Activated gamma-delta T cell treated with anti-CD3 and anti-CD28 coated beads, Interleukin-2, amount 50 U/mL, for 16 hours (primary cell): ENCODE measurements at regions not wholly inside any gene's neighbourhood (a gene's known extent, or its start where the extent isn't known, plus 50 kb on each side); places are given as distances from the start of the nearest gene placed in this dataset.

ENCODE experiments used
- DNase-seq: peaks from one replicate; pipeline ENCODE4 v3.0.0-alpha.2; 2020; ENCODE audit warnings: low read depth

DNA sequence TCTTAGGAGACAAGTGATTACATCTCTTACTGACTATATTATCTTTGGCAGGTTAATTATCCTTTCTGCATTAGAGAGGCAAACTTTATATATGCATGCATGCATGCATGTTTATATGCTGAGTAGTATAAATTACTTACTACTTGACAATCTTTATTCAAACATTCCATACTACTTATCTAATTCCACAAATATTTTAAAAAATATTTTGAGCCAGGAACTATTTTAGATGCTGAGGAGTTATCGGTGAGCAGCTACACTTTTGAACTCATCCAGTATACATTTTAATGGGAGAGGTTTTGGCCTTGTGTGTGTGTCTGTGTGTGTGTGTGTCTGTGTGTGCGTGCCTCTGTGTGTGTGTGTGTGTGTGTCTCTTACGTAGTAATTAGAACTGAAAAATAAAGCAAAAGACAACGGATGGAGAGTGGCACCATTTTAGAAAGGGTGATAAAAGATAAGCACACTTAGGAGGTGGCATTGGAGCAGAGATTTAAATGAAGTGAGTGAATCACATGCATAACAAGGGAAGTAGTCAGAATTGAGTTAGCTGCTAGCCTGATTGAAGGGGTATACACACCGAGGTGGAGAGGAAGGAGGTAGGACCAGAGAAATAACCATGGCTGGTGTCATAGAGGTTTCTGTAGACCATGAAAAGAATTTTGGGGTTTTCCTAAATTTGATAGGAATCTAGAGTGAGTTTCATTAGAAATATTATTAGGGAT lies 1488.4 kb downstream of the MRPL39 start:
- DNase-seq: no peak

DNA sequence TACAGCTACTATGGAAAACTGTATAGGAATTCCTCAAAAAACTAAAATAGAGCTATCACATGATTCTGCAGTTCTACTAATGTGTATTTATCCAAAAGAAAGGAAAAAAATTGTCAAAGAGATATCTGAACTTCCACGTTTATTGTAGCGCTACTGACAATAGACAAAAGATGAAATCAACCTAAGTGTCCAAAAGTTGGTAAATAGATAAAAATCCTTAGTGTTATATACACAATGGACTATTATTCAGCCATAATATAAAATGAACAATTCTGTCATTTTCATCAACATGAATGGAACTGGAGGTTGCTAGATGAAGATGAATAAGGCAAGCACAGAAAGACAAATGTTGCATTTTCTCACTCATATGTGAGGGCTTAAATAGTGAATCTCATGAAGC lies 1492.1 kb downstream of the MRPL39 start:
- DNase-seq: no peak

DNA sequence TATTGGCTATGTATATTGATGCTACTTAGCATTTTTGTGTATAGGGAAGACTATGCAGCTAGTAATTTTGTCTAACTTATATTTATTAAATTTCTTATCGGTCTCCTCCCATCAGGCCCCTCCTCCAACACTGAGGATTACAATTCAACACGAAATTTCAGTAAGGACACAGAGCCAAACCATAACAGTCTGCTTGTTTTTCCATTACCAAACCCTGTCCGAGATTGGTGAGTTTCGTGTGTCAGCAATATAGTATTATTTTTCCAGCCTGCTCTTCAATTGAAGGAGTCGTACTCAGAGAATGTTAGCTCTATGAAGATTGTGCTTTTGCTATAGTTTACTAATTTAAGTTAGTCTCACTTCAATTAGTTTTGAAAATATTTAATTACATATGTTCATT lies 1495.3 kb downstream of the MRPL39 start:
- no peak for DNase-seq

DNA sequence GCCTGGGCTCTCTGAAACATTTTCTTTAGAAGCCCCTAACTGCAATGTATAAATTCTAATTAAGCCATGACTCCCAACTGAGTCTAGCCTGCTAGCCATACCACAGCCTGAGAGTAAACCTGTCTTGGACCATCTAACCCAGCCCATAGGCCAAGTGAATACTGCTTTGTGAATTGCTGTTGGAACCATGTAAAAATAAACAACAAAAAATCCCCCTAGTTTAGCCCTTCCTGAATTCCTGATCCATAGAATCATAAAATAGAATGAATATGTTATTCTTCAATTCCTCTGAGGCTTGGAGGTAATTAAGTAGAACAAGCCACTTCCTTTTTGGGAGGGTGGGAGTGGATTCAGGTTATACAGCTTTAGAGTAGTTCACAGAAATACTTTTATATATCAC lies 1496.4 kb downstream of the MRPL39 start:
- no peak for DNase-seq

DNA sequence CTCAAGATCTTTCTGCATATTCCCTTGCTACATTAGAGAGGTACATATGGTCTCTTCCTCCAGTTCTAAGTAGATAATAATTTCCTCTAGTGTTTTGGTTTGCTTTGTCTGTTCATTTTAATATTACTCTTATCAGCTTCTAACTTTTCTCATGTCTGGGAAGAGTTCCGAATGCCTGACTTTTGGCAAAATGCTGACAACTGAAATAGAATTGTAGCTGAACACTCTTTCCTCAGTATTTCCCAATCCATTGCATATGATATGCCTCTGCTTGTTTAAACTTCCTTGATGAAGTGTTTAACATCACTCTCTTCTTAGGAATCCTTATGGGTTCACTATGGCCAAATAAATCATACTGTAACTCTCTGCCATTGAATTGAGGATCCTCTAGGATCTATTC lies 1510.1 kb downstream of the MRPL39 start:
- no peak for DNase-seq

DNA sequence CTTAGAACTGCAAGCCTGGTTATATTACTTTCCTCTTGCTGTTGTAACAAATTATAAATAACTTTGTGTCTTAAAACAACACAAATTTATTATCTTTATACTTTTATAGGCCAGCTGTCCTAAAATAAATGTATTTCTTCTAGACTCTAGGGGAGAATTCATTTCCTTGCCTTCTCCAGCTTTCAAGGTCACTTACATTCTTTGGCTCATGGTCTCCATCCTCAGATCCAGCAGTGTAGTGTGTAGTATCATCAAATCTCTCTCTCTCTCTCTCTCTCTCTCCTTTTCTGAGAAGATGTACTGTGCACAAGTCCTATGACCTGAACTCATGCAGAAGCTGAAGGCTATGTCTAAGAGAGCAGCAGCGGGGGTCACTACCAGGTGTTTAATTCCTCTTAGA lies 1510.6 kb downstream of the MRPL39 start:
- no peak for DNase-seq

DNA sequence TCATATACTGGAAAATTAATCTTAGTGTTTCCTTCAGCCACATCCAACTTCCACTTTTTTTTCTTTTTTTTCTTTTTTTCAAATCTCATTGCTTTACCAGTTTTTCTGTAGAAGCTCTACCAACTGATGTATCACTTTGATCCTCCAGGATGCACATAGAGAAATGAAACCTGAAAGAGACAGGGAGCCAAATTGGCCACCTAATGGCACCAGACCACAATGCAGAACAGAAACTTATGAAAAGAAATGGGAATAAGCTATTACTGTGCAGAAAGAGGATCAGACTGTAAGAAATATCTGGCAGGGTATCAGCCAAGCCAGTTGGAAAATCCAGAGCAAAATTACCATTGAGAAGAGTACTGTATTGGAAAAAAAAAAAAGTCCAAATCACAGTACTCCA lies 1514.2 kb downstream of the MRPL39 start:
- no peak for DNase-seq

DNA sequence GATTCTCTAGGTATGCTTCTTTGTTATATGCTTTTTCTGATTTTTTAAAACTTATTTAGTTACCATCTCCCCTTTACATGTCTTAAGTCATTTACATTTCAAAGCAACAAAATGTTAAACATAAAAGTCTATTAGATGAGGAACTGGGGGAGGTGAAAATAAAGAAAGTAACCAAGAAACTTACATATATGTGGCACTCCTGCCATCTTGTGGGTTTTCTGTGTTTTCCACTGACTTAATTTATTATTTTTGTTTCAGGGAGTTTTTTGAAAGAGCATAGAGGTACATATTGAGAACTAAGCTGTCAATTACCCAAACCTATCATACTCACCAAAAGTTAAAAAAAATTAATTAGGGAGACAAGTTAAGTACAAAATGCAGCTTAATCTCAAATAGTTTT lies 1531.1 kb downstream of the MRPL39 start:
- DNase-seq: no peak

DNA sequence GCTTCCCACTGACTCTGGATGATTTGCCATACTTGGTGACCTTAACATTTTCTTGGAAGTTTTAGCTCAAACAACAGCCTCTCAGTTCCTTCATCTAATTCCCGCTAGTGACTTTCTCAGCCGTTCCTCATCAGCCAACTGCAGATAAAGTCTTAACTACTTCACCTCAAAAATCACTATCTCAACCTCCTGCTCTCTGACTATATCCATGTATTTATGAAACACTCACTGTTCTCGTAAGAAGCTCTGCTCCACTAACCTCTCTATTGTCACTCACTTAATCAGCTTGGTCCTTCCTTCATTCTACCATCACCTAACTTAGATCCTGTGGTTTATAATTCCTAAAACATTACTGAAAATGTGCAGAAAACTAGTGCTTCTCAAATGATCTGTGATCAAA lies 1551.6 kb downstream of the MRPL39 start:
- no peak for DNase-seq

DNA sequence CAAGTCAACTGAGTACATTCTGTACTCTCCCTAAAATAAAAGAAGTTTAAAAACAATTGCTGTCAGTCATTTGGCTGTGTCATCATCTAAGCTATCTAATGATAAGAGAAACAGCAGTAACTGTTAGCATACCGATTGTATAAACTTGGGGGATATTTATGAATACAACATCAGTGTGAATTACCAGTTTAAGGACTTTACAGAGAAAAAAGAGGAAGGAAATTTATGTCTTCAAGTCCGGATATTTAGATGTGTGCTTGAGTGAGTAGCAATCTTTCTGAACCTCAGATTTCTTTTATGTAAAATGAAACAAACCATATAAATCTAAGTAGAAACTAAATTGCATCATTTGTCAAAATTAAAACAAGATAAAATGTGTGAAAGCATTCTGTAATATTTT lies 1557.0 kb downstream of the MRPL39 start:
- no peak for DNase-seq

DNA sequence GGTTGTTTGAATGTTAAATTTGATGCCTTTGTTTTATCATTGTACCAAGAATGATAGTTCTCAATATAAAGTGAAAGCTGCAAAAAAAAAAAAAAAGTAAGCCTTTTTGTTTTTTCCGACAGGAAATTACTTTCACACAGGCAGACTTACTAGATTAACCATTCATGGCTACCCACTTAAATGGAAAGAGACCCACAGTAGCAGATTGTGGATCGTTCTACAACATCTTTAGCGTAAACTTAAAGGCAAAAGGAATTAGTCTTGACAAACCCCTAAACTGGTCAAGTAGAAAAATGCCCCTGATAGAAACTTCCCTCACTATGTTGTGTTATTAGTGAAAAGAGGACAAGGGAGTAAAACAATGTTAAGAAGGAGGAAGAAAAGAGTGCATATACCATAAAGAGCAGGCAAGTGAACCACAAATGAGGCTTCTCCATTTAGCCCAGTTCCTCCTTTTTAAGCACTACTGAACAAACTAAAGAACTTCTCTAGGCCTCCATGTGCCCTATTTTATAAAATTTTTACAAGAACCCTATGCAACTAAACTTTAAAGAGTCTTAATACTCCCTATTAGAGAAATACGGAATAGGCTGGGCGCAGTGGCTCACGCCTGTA lies 1560.3 kb downstream of the MRPL39 start:
- no peak for DNase-seq

DNA sequence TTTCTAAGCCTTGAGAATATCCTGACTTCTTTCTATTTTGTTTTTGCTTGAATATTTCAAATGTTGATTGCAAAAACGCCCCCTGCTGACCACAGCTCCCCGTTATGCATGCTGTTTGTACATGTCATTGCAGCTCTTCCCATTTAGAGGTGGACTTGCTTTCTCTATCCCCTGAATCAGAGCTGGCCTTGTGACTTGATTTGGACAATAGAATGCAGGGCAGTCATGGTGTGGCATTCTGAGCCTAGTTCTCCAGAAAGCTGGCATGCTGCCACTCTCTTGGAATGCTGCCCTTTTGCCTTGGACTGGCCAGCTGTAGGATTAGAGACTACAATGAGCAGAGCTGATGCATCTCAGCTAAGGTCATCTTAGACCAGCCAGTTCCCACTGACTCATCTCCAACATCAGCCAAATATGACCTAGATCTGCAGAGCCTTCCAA lies 1561.5 kb downstream of the MRPL39 start:
- DNase-seq: no peak

DNA sequence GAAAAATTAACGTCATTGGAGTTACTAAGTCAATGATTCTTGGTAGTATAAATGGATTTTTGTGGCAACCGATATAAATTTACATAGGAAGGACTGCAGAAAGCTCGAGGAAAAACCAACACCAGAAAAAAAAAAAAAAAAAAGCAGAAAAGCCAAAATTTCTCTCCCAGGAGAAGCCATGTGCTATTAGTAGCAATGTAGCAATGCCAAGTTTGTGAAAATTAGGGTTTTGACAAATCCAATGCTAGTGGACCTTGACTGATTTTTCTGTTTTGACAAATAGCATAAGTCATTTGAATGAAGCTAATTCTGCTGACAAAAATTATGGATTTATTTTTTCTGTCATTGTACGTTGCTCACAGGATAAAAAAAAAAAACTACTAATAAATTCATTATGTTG lies 1561.9 kb downstream of the MRPL39 start:
- no peak for DNase-seq

DNA sequence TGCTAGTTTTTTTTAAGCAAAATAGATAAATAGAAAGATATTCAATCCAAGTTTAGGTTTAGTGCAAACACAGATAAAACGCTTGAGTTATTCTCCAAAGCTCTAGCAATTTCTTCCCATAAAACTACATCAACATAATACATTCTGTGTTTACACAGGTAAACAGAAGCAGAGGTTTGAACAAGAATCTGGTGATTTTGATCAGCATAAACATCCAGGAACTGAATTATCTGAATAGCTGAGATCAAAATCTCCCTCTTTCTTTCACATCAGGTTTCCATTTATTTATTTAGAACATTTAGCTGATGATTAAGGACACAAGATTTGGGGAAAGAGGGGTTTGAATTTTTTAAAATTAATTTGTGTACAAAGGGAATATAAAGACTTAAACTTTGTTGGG lies 1564.6 kb downstream of the MRPL39 start:
- no peak for DNase-seq

DNA sequence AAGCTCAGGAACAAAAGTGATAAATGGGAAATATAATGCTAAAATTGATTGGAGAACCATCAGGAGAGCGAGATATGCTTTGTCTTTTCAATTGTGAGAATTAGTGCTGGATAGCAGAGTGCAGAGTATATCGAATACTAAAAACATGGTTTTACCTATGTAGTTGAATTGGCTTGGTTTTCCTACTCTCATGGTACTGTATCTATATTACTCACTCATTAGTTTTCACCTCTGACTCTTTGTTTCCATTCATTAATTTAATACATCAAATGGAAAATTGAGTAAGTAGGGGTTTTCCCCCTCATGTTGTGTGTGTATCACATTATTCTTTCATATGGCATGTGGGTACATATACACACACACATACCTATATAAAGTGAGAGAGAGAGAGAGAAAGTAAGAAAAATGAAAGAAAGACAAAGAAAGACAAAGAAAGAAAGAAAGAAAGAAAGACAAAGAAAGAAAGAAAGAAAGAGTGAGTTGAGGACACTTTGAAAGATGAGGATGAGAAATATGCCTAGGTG lies 1574.5 kb downstream of the MRPL39 start:
- DNase-seq: no peak

DNA sequence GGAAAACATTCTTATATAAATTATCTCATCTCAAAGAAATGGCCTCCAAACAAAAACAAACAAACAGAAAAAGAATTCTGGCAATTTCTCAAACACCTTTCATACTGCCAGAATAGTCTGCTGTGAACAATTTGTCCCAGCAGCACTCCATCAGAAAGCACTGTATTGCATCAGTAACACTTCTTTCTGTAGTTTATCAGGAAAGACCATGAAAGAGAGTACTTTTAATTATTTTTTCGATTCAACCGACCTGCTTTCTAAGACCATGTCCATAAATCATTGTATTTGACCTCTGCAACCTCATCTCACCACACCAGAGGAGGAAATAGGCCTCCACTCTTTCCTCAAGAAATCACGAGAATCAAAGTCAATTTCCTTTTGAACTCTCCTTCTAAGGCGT lies 1579.9 kb downstream of the MRPL39 start:
- no peak for DNase-seq

DNA sequence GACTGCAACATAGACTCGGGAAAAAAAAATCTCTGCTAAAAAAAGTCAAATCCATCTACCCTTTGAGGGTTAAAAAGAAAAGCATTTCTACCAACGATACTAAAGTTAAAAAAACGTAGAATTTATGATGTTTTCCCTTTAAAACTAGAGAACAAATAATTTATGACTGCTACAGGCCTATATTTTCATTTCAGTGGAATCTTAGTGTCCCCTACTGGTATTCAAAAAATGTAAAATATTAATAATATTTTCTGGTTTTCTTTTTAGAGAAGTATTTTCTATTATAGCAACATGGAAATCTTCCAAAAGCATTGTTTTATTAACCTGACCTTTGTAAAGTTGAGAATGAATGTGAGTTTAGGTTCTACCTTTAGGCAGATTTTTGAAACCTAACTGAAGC lies 1582.2 kb downstream of the MRPL39 start:
- no peak for DNase-seq

DNA sequence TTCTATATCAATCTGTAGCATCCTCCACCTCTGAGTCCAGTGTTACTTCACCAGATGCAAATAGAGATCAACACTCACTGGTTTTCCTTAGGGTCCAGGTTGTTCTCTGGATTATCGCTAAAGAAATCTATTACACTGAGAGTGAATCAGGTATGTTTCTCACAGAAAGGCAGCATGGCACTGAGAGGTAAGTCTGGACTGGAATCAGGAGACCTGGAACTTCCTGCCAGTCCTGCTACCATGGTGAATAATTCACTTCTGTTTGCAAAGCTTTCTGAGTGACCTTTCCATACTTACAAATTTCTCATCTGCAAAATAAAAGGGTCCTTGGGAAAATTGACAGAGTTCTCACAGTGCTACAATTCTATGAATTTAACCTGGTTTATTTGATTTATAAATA lies 1583.3 kb downstream of the MRPL39 start:
- DNase-seq: no peak

DNA sequence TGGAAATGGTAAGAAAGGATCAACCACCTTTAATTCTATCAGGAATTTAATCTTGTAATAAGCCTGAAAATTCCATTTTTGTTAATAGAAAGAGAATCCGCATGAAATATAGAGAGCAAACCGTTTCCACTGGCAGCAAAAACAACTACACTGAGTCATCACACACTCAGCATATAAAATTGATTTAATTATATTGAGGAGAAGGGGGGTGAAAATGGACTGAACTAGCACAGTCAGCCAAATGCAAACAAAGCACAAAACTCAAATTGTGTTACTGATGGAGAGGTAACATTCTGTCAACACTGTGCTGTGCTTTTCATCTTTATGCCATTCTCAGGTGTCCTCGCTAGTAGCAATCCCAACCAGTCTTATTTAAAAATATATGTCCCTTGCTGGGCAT lies 1583.9 kb downstream of the MRPL39 start:
- no peak for DNase-seq

DNA sequence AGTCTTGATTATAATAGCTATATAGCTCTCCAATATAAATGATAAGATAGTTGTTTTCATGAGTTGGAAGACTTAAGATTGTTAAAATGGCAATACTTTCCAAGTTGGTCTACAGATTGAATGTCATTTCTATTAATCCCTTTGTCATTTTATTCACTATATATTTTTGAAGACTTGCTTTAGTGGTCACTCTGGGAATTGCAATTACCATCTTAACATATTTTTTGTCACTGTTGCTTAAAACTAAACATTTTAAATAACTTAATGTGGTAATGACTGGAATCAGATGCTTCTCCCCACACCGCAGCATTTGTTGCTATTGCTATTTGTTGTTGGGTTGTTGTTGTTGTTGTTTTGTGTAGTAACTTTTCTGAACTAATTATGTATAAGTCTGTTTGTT lies 1592.9 kb downstream of the MRPL39 start:
- DNase-seq: no peak

DNA sequence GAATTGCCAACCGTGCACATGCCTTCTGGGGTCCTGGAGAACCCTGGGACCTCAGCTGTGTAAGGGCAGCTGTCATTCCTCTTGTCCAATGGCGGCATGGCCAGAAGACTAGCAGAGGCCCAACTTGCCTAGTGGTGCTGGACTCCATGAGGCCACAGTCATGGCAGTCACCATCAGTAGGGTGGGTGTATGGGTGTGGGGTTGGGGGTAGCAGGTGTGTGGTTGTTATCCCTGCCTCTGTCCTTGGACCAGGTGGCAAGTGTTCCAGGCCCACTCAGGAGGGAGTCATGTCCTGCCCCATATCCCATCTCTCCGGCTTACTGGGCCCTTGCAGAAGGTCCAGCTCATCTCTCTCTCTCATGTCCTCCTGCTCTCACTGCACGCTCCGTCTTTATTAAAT lies 1596.2 kb downstream of the MRPL39 start:
- no peak for DNase-seq

DNA sequence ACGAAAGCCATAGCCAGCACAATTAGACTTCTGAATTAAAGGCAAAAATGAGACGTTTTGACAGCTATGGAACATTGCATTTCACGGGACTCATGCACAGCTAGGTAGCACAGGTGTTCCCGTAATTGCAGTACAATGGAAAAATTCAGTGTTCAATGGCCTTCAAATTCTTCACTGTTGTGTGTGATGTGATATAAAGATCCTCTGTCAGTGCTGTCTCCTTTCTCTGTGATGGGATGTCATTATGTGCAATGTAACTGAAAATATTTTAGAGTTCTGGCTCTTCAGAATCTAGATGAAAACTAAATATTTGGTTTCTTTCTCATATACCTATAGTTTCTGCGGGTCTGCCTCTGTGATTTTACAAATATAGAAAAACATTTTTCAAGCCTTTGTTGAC lies 1599.7 kb downstream of the MRPL39 start:
- DNase-seq: no peak

DNA sequence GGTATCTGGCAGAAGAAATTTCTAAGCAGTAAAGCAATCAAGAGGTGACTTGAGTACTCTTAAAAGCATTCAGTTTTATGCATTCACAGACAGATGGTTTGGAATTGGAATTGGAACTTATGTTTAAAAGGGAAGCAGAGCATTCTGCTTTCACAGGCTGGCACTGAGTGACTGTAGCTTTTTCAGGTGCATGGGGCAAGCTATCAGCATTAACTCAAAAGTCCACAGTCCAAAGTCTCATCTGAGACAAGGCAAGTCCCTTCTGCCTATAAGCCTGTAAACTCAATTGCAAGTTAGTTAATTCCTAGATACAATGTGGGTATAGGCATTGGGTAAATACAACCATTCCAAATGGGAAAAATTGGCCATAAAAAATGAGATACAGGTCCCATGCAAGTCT lies 1620.3 kb downstream of the MRPL39 start:
- DNase-seq: no peak

DNA sequence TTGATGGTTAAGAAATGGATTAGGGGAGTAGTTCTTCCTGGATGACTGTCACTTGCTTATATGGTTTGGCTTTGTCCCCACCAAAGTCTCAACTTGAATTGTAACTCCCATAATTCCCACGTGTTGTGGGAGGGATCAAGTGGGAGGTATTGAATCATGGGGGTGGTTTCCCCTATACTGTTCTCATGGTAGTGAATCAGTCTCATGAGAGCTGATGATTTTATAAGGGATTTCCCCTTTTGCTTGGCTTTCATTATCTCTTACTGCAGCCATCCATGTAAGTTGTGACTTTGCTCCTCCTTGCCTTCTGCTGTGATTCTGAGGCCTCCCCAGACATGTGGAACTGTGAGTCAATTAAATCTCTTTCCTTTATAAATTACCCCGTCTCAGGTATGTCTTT lies 1621.1 kb downstream of the MRPL39 start:
- DNase-seq: no peak
